ENCODE measurements at regions not wholly inside any gene's neighbourhood (a gene's known extent, or its start where the extent isn't known, plus 50 kb on each side); places are given as distances from the start of the nearest gene placed in this dataset.
A peak's percentile ranks its signal among the peaks of the same experiment; 100 is the strongest.

GRCh38 chr18:29084120-29084519 lies 907.2 kb upstream of the CDH2 start:
- TF ChIP-seq CTCF (IDR thresholded peaks at IDR 0.05; ENCODE audit: insufficient read depth, low read depth, low read length, missing control alignments), result no peak
- no peak for DNase-seq (ENCODE audit: low read depth)
- no peak overlapping the region for H3K4me3 ChIP-seq (ENCODE audit: low read length)

GRCh38 chr18:29083545-29083944 lies 906.6 kb upstream of the CDH2 start:
- no peak overlapping the region for H3K4me3 ChIP-seq (ENCODE audit: low read length)
- TF ChIP-seq CTCF (IDR thresholded peaks at IDR 0.05; ENCODE audit: insufficient read depth, low read depth, low read length, missing control alignments), result no peak
- DNase-seq (ENCODE audit: low read depth), result peak; percentile 5

GRCh38 chr18:29080946-29081345 lies 904.0 kb upstream of the CDH2 start:
- H3K4me3 ChIP-seq (ENCODE audit: low read length), result no peak overlapping the region
- DNase-seq (ENCODE audit: low read depth), result no peak
- TF ChIP-seq CTCF (IDR thresholded peaks at IDR 0.05; ENCODE audit: insufficient read depth, low read depth, low read length, missing control alignments), result no peak

- H3K4me3 ChIP-seq (ENCODE audit: low read length), result no peak overlapping the region
- no peak for DNase-seq (ENCODE audit: low read depth)
- TF ChIP-seq CTCF (IDR thresholded peaks at IDR 0.05; ENCODE audit: insufficient read depth, low read depth, low read length, missing control alignments), result no peak
These were observed 901.3 kb upstream of the CDH2 start for GRCh38 chr18:29078273-29078672.

GRCh38 chr18:29077344-29077743 lies 900.4 kb upstream of the CDH2 start:
- H3K4me3 ChIP-seq (ENCODE audit: low read length), result no peak overlapping the region
- no peak for TF ChIP-seq CTCF (IDR thresholded peaks at IDR 0.05; ENCODE audit: insufficient read depth, low read depth, low read length, missing control alignments)
- DNase-seq (ENCODE audit: low read depth), result no peak

- no peak overlapping the region for H3K4me3 ChIP-seq (ENCODE audit: low read length)
- no peak for TF ChIP-seq CTCF (IDR thresholded peaks at IDR 0.05; ENCODE audit: insufficient read depth, low read depth, low read length, missing control alignments)
- no peak for DNase-seq (ENCODE audit: low read depth)
These were observed 899.7 kb upstream of the CDH2 start for GRCh38 chr18:29076645-29077044.

GRCh38 chr18:29074147-29074546 lies 897.2 kb upstream of the CDH2 start:
- no peak for DNase-seq (ENCODE audit: low read depth)
- TF ChIP-seq CTCF (IDR thresholded peaks at IDR 0.05; ENCODE audit: insufficient read depth, low read depth, low read length, missing control alignments), result no peak
- H3K4me3 ChIP-seq (ENCODE audit: low read length), result no peak overlapping the region
